HCT116 (cell line): ENCODE measurements at regions not wholly inside any gene's neighbourhood (a gene's known extent, or its start where the extent isn't known, plus 50 kb on each side); places are given as distances from the start of the nearest gene placed in this dataset.

Experiments
- CBX3 ChIP-seq: IDR thresholded peaks from 2 replicates; pipeline ENCODE4 v1.6.1; 2012; ENCODE audit warnings: low read depth
- CEBPB ChIP-seq: IDR thresholded peaks from 2 replicates; pipeline ENCODE4 v1.6.1; 2012; ENCODE audit warnings: low read depth
- EGR1 ChIP-seq: IDR thresholded peaks from 2 replicates; pipeline ENCODE4 v1.6.1; 2012; ENCODE audit warnings: low read depth
- EZH2 ChIP-seq: fragments of 200-600 bp; sonication (generic); IDR thresholded peaks from 2 replicates; pipeline ENCODE4 v1.6.1; 2017; ENCODE audit warnings: antibody characterized with exemption, mixed run types
- EZH2phosphoT487 ChIP-seq: fragments of 200-600 bp; IDR thresholded peaks from 2 replicates; pipeline ENCODE4 v1.6.1; 2018; ENCODE audit warnings: antibody characterized with exemption, borderline replicate concordance
- FOSL1 ChIP-seq: IDR thresholded peaks from 2 replicates; pipeline ENCODE4 v1.6.1; 2012; ENCODE audit warnings: low read depth
- POLR2A ChIP-seq: IDR thresholded peaks from 2 replicates; pipeline ENCODE4 v1.7.0; 2011; ENCODE audit warnings: borderline replicate concordance; ENCODE audit not compliant: insufficient read depth, insufficient read length; ENCODE audit errors: extremely low read depth
- POLR2AphosphoS5 ChIP-seq: IDR thresholded peaks from 2 replicates; pipeline ENCODE4 v1.6.1; 2011; ENCODE audit warnings: mild to moderate bottlenecking, low read depth, low read length, moderate library complexity
- SIN3A ChIP-seq: IDR thresholded peaks from 2 replicates; pipeline ENCODE4 v1.6.1; 2012; ENCODE audit warnings: low read depth
- TCF7L2 ChIP-seq: IDR thresholded peaks from 2 replicates; pipeline ENCODE4 v1.7.0; 2011; ENCODE audit warnings: borderline replicate concordance, inconsistent platforms; ENCODE audit not compliant: insufficient read depth, insufficient read length; ENCODE audit errors: extremely low read depth
- ZNF274 ChIP-seq: fragments of 200-500 bp; sonication (Bioruptor generic); IDR thresholded peaks from 2 replicates; pipeline ENCODE4 v1.6.1; 2014; ENCODE audit warnings: mild to moderate bottlenecking, low read depth, low read length, inconsistent platforms
- TF ChIP-seq, protein P1 (sequence below), 3 experiments: fragments of 200-600 bp in 1 of 3; sonication (generic) in 1 of 3; IDR thresholded peaks in 2 of 3; conservative IDR thresholded peaks in 1 of 3; 2 replicates each; pipeline ENCODE4 v1.5.1; 2012 to 2017; ENCODE audit warnings: low read depth in 2 of 3, low read length in 2 of 3, antibody characterized with exemption in 1 of 3, borderline replicate concordance in 1 of 3, control low read depth in 1 of 3, mild to moderate bottlenecking in 1 of 3, mixed read lengths in 1 of 3, mixed run types in 1 of 3, moderate library complexity in 1 of 3; ENCODE audit not compliant: insufficient read depth in 1 of 3
- TF ChIP-seq, protein P2 (sequence below): IDR thresholded peaks from 2 replicates; pipeline ENCODE4 v1.6.1; 2012; ENCODE audit warnings: low read depth
- TF ChIP-seq, protein P3 (sequence below): IDR thresholded peaks from 2 replicates; pipeline ENCODE4 v1.6.1; 2011; ENCODE audit warnings: mild to moderate bottlenecking, low read length, moderate library complexity; ENCODE audit not compliant: insufficient replicate concordance; ENCODE audit errors: extremely low read depth

DNA sequence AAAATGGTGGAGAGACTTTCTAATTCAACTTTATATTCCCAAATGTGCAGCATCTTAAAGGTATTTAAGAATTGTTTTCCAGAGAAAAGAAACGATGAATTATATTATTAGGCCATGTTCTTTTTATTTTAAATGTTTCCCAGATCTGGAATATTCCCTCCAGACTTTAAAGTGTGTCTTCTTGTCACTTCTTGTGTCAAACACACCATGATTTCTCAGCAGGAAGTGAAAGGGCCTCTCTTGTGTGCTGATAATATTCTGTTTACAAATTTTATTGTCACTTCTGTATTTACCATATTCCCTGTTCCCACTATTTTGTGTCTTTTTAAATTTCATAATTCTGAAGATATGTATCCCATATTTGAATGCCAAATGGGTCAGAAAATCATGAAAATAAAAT lies 455.0 kb upstream of the FLRT2 start:
- TF ChIP-seq FOSL1 (no peak), ZNF274 (no peak), SIN3A (no peak), TCF7L2 (no peak), POLR2AphosphoS5 (no peak), CBX3 (no peak), EZH2phosphoT487 (no peak), EZH2 (no peak), EGR1 (no peak), POLR2A (no peak), CEBPB (no peak)
- TF ChIP-seq, protein P1, sequence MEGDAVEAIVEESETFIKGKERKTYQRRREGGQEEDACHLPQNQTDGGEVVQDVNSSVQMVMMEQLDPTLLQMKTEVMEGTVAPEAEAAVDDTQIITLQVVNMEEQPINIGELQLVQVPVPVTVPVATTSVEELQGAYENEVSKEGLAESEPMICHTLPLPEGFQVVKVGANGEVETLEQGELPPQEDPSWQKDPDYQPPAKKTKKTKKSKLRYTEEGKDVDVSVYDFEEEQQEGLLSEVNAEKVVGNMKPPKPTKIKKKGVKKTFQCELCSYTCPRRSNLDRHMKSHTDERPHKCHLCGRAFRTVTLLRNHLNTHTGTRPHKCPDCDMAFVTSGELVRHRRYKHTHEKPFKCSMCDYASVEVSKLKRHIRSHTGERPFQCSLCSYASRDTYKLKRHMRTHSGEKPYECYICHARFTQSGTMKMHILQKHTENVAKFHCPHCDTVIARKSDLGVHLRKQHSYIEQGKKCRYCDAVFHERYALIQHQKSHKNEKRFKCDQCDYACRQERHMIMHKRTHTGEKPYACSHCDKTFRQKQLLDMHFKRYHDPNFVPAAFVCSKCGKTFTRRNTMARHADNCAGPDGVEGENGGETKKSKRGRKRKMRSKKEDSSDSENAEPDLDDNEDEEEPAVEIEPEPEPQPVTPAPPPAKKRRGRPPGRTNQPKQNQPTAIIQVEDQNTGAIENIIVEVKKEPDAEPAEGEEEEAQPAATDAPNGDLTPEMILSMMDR (IDR thresholded peaks at IDR 0.05 in 2 of 3, conservative IDR thresholded peaks at IDR 0.05 in 1 of 3; ENCODE audit: borderline replicate concordance in 1 of 3, insufficient read depth in 1 of 3, low read depth in 2 of 3, low read length in 2 of 3) = no peak
- TF ChIP-seq, protein P2, sequence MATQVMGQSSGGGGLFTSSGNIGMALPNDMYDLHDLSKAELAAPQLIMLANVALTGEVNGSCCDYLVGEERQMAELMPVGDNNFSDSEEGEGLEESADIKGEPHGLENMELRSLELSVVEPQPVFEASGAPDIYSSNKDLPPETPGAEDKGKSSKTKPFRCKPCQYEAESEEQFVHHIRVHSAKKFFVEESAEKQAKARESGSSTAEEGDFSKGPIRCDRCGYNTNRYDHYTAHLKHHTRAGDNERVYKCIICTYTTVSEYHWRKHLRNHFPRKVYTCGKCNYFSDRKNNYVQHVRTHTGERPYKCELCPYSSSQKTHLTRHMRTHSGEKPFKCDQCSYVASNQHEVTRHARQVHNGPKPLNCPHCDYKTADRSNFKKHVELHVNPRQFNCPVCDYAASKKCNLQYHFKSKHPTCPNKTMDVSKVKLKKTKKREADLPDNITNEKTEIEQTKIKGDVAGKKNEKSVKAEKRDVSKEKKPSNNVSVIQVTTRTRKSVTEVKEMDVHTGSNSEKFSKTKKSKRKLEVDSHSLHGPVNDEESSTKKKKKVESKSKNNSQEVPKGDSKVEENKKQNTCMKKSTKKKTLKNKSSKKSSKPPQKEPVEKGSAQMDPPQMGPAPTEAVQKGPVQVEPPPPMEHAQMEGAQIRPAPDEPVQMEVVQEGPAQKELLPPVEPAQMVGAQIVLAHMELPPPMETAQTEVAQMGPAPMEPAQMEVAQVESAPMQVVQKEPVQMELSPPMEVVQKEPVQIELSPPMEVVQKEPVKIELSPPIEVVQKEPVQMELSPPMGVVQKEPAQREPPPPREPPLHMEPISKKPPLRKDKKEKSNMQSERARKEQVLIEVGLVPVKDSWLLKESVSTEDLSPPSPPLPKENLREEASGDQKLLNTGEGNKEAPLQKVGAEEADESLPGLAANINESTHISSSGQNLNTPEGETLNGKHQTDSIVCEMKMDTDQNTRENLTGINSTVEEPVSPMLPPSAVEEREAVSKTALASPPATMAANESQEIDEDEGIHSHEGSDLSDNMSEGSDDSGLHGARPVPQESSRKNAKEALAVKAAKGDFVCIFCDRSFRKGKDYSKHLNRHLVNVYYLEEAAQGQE = no peak
- TF ChIP-seq, protein P3, sequence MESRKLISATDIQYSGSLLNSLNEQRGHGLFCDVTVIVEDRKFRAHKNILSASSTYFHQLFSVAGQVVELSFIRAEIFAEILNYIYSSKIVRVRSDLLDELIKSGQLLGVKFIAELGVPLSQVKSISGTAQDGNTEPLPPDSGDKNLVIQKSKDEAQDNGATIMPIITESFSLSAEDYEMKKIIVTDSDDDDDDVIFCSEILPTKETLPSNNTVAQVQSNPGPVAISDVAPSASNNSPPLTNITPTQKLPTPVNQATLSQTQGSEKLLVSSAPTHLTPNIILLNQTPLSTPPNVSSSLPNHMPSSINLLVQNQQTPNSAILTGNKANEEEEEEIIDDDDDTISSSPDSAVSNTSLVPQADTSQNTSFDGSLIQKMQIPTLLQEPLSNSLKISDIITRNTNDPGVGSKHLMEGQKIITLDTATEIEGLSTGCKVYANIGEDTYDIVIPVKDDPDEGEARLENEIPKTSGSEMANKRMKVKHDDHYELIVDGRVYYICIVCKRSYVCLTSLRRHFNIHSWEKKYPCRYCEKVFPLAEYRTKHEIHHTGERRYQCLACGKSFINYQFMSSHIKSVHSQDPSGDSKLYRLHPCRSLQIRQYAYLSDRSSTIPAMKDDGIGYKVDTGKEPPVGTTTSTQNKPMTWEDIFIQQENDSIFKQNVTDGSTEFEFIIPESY = no peak
